NB4 (cell line): ENCODE measurements at regions not wholly inside any gene's neighbourhood (a gene's known extent, or its start where the extent isn't known, plus 50 kb on each side); places are given as distances from the start of the nearest gene placed in this dataset.

Source experiments
- DNase-seq: peaks from one replicate; pipeline ENCODE4 v3.0.0; 2010; ENCODE audit warnings: low read depth
- H3K4me3 ChIP-seq: one replicate; pipeline ENCODE4 v1.5.1; 2011; ENCODE audit warnings: mild to moderate bottlenecking, low read depth, low read length, moderate library complexity
- CTCF ChIP-seq: IDR thresholded peaks from one replicate; pipeline ENCODE4 v1.5.1; 2012; ENCODE audit warnings: low read depth, low read length
- MAX ChIP-seq: IDR thresholded peaks from 2 replicates; pipeline ENCODE4 v1.6.1; 2011; ENCODE audit warnings: low read depth, low read length
- MYC ChIP-seq: IDR thresholded peaks from 2 replicates; pipeline ENCODE4 v1.6.1; 2011; ENCODE audit warnings: low read depth, low read length
- POLR2A ChIP-seq: IDR thresholded peaks from 2 replicates; pipeline ENCODE4 v1.6.1; 2011; ENCODE audit warnings: mild to moderate bottlenecking; ENCODE audit not compliant: insufficient read length; ENCODE audit errors: extremely low read depth

GRCh38 chr1:238789916-238790667 is 596.3 kb upstream of the CHRM3 start:
- no peak overlapping the region for H3K4me3 ChIP-seq
- DNase-seq, result no peak
- TF ChIP-seq MYC (no peak), CTCF (no peak)

- no peak for DNase-seq
- TF ChIP-seq MAX (no peak), MYC (no peak), CTCF (no peak), POLR2A (no peak)
- no peak overlapping the region for H3K4me3 ChIP-seq
Observed at GRCh38 chr1:238787471-238787870, 598.9 kb upstream of the CHRM3 start.

GRCh38 chr1:238783633-238784032 is 602.7 kb upstream of the CHRM3 start:
- TF ChIP-seq CTCF, result no peak
- no peak for TF ChIP-seq MAX
- no peak for TF ChIP-seq POLR2A
- TF ChIP-seq MYC, result no peak
- H3K4me3 ChIP-seq, result no peak overlapping the region
- no peak for DNase-seq

- TF ChIP-seq MYC, result no peak
- no peak for TF ChIP-seq POLR2A
- TF ChIP-seq CTCF, result no peak
- TF ChIP-seq MAX, result no peak
- H3K4me3 ChIP-seq, result no peak overlapping the region
- DNase-seq, result no peak
Observed at GRCh38 chr1:238779716-238780115, 606.7 kb upstream of the CHRM3 start.

- no peak overlapping the region for H3K4me3 ChIP-seq
- TF ChIP-seq POLR2A (no peak), MAX (no peak), CTCF (no peak), MYC (no peak)
- DNase-seq, result no peak
Observed at GRCh38 chr1:238778113-238778512, 608.3 kb upstream of the CHRM3 start.

- TF ChIP-seq CTCF (no peak), POLR2A (no peak), MYC (no peak), MAX (no peak)
- H3K4me3 ChIP-seq, result no peak overlapping the region
- no peak for DNase-seq
Observed at GRCh38 chr1:238777551-238777950, 608.8 kb upstream of the CHRM3 start.
